ENCODE measurements at regions not wholly inside any gene's neighbourhood (a gene's known extent, or its start where the extent isn't known, plus 50 kb on each side); places are given as distances from the start of the nearest gene placed in this dataset.

GRCh38 chr18:11544060-11544633, 65.2 kb upstream of the SLC35G4 start:
- Histone ChIP-seq H3K36me3 (no peaks in the 10 kb centered on the region), H3K27me3 (no peaks in the 10 kb centered on the region), H3K27ac (no peak overlapping the region), H3K4me2 (no peak overlapping the region), H2AFZ (replicated peaks) (no peak overlapping the region), H3K79me2 (ENCODE audit: low read depth) (no peaks in the 10 kb centered on the region), H3K9me3 (ENCODE audit: low read depth) (no peaks in the 10 kb centered on the region), H4K20me1 (ENCODE audit: low read depth) (no peaks in the 10 kb centered on the region), H3F3A (ENCODE audit: low read depth) (no peaks in the 10 kb centered on the region), H3K4me3 (no peak overlapping the region), H3K4me1 (no peaks in the 10 kb centered on the region), H3K9ac (no peak overlapping the region)
- Mint-ChIP-seq H3K36me3 (no peaks in the 10 kb centered on the region), H3K9me3 (peaks cover 19% of the 10 kb centered on the region), H3K27me3 (ENCODE audit: insufficient read depth, low read depth) (peaks cover 6% of the 10 kb centered on the region), H3K4me1 (no peaks in the 10 kb centered on the region), H3K27ac (no peak overlapping the region), H3K4me3 (no peak overlapping the region)
- TF ChIP-seq CTCF (IDR thresholded peaks at IDR 0.05) (no peak), EZH2phosphoT487 (IDR thresholded peaks at IDR 0.05) (no peak), EZH2 (IDR thresholded peaks at IDR 0.05) (no peak)
- no peak for DNase-seq (ENCODE audit: low spot score)

DNA sequence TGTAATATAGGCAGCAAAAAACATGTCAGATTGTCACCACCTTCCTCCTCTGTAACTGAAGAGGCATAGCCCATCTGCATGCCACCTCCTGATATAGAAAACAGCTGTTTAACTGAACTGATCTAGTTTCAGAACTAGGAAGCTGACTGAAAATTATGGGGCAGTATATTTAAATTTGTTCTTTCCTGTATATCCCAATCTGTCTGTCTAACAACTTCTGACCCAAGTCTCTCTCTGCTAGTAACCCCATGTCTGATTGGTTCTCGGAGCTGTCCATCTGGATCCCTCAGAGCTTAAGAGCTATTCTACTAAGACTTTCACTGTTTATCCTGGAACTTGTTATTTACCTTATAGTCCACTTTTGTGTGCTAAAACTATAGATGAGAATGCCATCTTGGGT, 68.2 kb upstream of the SLC35G4 start:
- H3K9ac ChIP-seq = no peak overlapping the region
- peaks cover 1% of the 10 kb centered on the region for H3K27me3 Mint-ChIP-seq (ENCODE audit: insufficient read depth, low read depth)

DNA sequence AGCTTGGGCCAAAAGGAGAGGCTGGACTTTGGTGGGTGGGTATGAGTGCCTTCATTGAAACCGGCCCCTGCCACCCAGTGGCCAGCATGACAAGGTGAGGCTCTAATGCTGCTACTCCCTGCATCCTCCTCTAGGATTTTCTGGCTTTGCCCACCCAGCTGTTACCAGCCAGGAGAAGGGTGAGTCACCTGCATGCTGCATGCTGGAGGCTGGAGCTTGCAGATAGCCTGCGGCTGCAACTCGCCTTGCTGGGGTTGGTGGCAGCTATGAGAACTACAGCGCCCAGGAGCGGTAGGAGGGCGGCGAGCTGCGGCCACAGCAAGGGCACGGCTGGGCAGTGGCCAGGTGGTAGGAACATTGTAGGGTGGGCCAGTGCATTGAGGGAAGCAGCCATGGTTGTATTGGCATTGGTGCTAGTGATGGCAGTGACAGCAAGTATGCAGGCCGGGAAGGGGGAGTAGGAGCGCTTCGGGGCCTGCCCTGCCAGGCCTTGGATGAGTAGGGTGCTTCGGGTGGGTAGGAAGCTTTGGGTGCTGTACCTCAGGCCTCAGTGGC, 75.4 kb upstream of the SLC35G4 start:
- Histone ChIP-seq H3F3A (ENCODE audit: low read depth) (no peaks in the 10 kb centered on the region), H3K4me1 (no peaks in the 10 kb centered on the region), H3K36me3 (no peaks in the 10 kb centered on the region), H3K27me3 (no peaks in the 10 kb centered on the region), H2AFZ (replicated peaks) (no peak overlapping the region), H3K4me3 (no peak overlapping the region), H3K9me3 (ENCODE audit: low read depth) (no peaks in the 10 kb centered on the region), H3K79me2 (ENCODE audit: low read depth) (no peaks in the 10 kb centered on the region), H3K9ac (no peak overlapping the region), H4K20me1 (ENCODE audit: low read depth) (no peaks in the 10 kb centered on the region), H3K4me2 (no peak overlapping the region), H3K27ac (no peak overlapping the region)
- Mint-ChIP-seq H3K27me3 (ENCODE audit: insufficient read depth, low read depth) (peaks cover 2% of the 10 kb centered on the region), H3K9me3 (no peaks in the 10 kb centered on the region), H3K4me3 (no peak overlapping the region), H3K27ac (no peak overlapping the region), H3K4me1 (no peaks in the 10 kb centered on the region), H3K36me3 (no peaks in the 10 kb centered on the region)
- DNase-seq (ENCODE audit: low spot score) = no peak
- TF ChIP-seq EZH2phosphoT487 (IDR thresholded peaks at IDR 0.05) (no peak), CTCF (IDR thresholded peaks at IDR 0.05) (no peak), EZH2 (IDR thresholded peaks at IDR 0.05) (no peak)

More for the DNA sequence above, 68.2 kb upstream of the SLC35G4 start:
- Mint-ChIP-seq H3K36me3 (no peaks in the 10 kb centered on the region), H3K4me1 (no peaks in the 10 kb centered on the region), H3K9me3 (peaks cover 19% of the 10 kb centered on the region), H3K27ac (no peak overlapping the region), H3K4me3 (no peak overlapping the region)
- H2AFZ ChIP-seq (replicated peaks) = no peak overlapping the region
- no peaks in the 10 kb centered on the region for H3F3A ChIP-seq (ENCODE audit: low read depth)
- TF ChIP-seq CTCF (IDR thresholded peaks at IDR 0.05) = no peak
- TF ChIP-seq EZH2phosphoT487 (IDR thresholded peaks at IDR 0.05) = no peak
- TF ChIP-seq EZH2 (IDR thresholded peaks at IDR 0.05) = no peak
- DNase-seq (ENCODE audit: low spot score) = no peak
- no peaks in the 10 kb centered on the region for H3K79me2 ChIP-seq (ENCODE audit: low read depth)
- no peak overlapping the region for H3K4me2 ChIP-seq
- H3K27ac ChIP-seq = no peak overlapping the region
- H3K36me3 ChIP-seq = no peaks in the 10 kb centered on the region
- no peak overlapping the region for H3K4me3 ChIP-seq
- H3K27me3 ChIP-seq = no peaks in the 10 kb centered on the region
- no peaks in the 10 kb centered on the region for H3K4me1 ChIP-seq
- no peaks in the 10 kb centered on the region for H4K20me1 ChIP-seq (ENCODE audit: low read depth)
- H3K9me3 ChIP-seq (ENCODE audit: low read depth) = no peaks in the 10 kb centered on the region
